ENCODE measurements at regions not wholly inside any gene's neighbourhood (a gene's known extent, or its start where the extent isn't known, plus 50 kb on each side); places are given as distances from the start of the nearest gene placed in this dataset.

- TF ChIP-seq CTCF (IDR thresholded peaks at IDR 0.05) (no peak), POLR2A (IDR thresholded peaks at IDR 0.05) (no peak)
These were observed 112.4 kb upstream of the PPP2R2D start for GRCh38 chr10:131788386-131788785.

Measured in testis (tissue), 2 donors.